ENCODE measurements at regions not wholly inside any gene's neighbourhood (a gene's known extent, or its start where the extent isn't known, plus 50 kb on each side); places are given as distances from the start of the nearest gene placed in this dataset.
A peak's percentile ranks its signal among the peaks of the same experiment; 100 is the strongest.
"Not testable (repeated sequence)": the region's sequence is repeated elsewhere in the genome, so short reads cannot be mapped to it uniquely, and the experiment has no call there.

GRCh38 chr12:54713876-54714275 lies 65.7 kb upstream of the DCD start:
- not testable (repeated sequence) for DNase-seq (ENCODE audit: low spot score)

- DNase-seq (ENCODE audit: low spot score) = no peak
These were observed 63.5 kb upstream of the DCD start for GRCh38 chr12:54711669-54712068.

GRCh38 chr12:54708826-54709225 lies 60.7 kb upstream of the DCD start:
- no peak for DNase-seq (ENCODE audit: low spot score)

DNA sequence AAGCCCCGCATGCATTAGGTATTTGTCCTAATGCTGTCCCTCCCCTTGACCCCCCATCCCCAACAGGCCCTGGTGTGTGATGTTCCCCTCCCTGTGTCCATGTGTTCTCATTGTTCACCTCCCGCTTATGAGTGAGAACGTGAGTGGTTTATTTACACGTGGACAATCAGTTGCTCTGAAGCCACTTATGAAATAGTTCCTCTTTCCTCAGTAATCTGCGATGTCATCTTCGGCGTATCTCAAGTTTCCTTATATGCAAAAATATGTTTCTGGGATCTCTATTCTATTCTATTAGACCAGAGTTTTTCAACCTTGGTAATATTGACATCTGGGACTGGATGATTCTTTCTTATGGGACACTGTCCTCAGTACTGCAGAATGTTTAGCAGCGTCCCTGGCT lies 56.0 kb upstream of the DCD start:
- DNase-seq (ENCODE audit: low spot score) = no peak

DNA sequence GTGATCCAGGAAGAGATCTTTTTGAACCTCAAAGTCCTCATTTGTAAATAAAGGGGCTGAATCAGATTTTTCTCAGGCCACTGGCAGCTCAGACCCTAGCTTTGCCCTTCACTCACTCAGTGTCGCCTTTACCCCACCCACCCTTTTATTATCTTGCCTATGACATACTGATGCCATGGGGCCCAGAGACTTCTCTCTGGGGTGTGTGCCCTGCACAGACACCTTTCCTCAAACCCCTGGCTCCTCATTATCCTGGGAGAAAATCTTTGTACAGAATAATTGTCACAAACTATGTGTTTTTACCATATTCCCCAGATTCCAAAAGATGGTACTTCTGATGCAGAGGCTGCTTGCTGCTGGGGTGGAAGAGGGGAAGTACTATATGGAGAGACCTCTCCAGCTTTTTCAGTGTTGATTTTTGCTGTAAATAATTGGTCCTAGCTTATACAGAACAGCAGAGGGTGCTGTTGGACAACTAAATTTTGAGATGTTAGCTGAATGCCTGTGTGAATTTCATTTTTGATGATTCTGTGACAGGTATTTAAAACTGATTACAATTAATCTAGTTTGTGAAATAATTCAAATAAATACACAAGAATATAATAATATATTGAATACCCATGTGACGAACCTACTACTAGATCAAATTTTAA lies 53.9 kb upstream of the DCD start:
- DNase-seq (ENCODE audit: low spot score) = peak; percentile 29

DNA sequence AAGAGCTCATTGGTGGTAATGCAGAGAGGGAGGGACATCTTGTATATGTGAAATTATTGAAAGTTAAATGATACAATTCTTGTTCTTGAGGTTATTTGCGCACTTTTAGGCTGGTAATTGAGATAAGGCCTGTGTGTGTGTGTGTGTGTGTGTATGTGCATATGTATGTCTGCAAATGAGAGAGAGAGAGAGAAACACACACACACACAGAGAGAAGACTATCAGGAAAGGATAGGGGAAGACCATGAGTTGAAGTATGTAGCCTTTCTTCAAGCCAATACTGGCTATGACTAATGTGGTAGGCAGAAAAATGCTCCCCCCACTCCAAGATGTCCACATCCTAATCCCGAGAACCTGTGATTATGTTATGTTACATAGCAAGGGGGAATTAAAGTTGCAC lies 52.7 kb upstream of the DCD start:
- DNase-seq (ENCODE audit: low spot score) = no peak

DNA sequence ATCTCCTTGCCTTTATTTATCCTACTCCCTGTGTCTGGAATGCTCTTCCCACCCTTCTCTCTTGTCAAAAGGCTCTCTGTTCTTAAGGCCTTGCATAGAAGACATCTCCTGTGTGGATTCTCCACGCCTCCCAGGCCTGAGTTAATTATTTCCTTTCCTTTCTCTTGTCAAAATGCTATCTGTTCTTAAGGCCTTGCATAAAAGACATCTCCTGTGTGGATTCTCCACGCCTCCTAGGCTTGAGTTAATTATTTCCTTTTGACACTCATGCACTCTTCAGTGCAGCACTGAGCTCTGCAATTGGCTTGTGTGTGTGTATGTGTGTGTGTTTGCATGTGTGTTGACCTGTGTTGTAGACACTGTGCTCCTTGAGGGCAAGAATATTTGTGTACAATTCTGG lies 52.1 kb upstream of the DCD start:
- DNase-seq (ENCODE audit: low spot score) = no peak
